Upper lobe of left lung (tissue), 4 donors: ENCODE measurements at regions not wholly inside any gene's neighbourhood (a gene's known extent, or its start where the extent isn't known, plus 50 kb on each side); places are given as distances from the start of the nearest gene placed in this dataset.

ENCODE experiments used
- POLR2A ChIP-seq, 4 donors: fragments of 450-650 bp; IDR thresholded peaks; one replicate each; pipeline ENCODE4 v1.5.1; 2016 to 2017; ENCODE audit warnings: antibody characterized with exemption in 4 of 4, mild to moderate bottlenecking in 2 of 4
- POLR2AphosphoS5 ChIP-seq, 2 donors: sonication (generic); formaldehyde crosslinking; IDR thresholded peaks; one replicate each; pipeline ENCODE4 v1.5.1; 2017; ENCODE audit warnings: antibody characterized with exemption in 2 of 2
- TF ChIP-seq, protein P1 (sequence below), 6 experiments: fragments of 450-650 bp in 4 of 6; fragments of 200-600 bp in 2 of 6; sonication (generic) in 2 of 6; IDR thresholded peaks; one replicate each; pipeline ENCODE4 v1.5.1; 2016 to 2019; ENCODE audit warnings: antibody characterized with exemption in 6 of 6

- TF ChIP-seq, protein P1, sequence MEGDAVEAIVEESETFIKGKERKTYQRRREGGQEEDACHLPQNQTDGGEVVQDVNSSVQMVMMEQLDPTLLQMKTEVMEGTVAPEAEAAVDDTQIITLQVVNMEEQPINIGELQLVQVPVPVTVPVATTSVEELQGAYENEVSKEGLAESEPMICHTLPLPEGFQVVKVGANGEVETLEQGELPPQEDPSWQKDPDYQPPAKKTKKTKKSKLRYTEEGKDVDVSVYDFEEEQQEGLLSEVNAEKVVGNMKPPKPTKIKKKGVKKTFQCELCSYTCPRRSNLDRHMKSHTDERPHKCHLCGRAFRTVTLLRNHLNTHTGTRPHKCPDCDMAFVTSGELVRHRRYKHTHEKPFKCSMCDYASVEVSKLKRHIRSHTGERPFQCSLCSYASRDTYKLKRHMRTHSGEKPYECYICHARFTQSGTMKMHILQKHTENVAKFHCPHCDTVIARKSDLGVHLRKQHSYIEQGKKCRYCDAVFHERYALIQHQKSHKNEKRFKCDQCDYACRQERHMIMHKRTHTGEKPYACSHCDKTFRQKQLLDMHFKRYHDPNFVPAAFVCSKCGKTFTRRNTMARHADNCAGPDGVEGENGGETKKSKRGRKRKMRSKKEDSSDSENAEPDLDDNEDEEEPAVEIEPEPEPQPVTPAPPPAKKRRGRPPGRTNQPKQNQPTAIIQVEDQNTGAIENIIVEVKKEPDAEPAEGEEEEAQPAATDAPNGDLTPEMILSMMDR (IDR thresholded peaks at IDR 0.05), result no peak
- TF ChIP-seq POLR2A (IDR thresholded peaks at IDR 0.05), result no peak
- no peak for TF ChIP-seq POLR2AphosphoS5 (IDR thresholded peaks at IDR 0.05)
Measured at GRCh38 chr10:90007226-90007625, 305.8 kb downstream of the KIF20B start.
